HUES48 (cell line): ENCODE measurements at regions not wholly inside any gene's neighbourhood (a gene's known extent, or its start where the extent isn't known, plus 50 kb on each side); places are given as distances from the start of the nearest gene placed in this dataset.

Experiments
- H3K27ac ChIP-seq: one replicate; pipeline ENCODE4 v1.7.0; 2013; ENCODE audit warnings: low read depth, low read length, inconsistent platforms
- H3K27me3 ChIP-seq: 2 replicates; pipeline ENCODE4 v1.6.1; 2013; ENCODE audit warnings: mild to moderate bottlenecking, low read length; ENCODE audit not compliant: control insufficient read depth, insufficient read depth
- H3K36me3 ChIP-seq: 2 replicates; pipeline ENCODE4 v1.6.1; 2013; ENCODE audit warnings: low read length; ENCODE audit not compliant: control insufficient read depth, insufficient read depth
- H3K4me1 ChIP-seq: 2 replicates; pipeline ENCODE4 v1.6.1; 2013; ENCODE audit warnings: mild to moderate bottlenecking, low read length; ENCODE audit not compliant: control insufficient read depth, insufficient read depth
- H3K4me3 ChIP-seq: 2 replicates; pipeline ENCODE4 v1.5.1; 2013; ENCODE audit warnings: mild to moderate bottlenecking, low read depth, low read length
- H3K9ac ChIP-seq: 2 replicates; pipeline ENCODE4 v1.6.1; 2013; ENCODE audit warnings: mild to moderate bottlenecking, low read depth, low read length, moderate library complexity
- H3K9me3 ChIP-seq: 2 replicates; pipeline ENCODE4 v1.6.1; 2013; ENCODE audit warnings: low read length; ENCODE audit not compliant: control insufficient read depth, insufficient read depth

GRCh38 chr5:174424219-174425053 is 299.9 kb upstream of the MSX2 start:
- Histone ChIP-seq H3K27me3 (peaks cover under 1% of the 10 kb centered on the region; the same call in 1 of the 2 replicates), H3K36me3 (no peaks in the 10 kb centered on the region), H3K27ac (no peak overlapping the region), H3K4me3 (no peak overlapping the region), H3K9me3 (no peaks in the 10 kb centered on the region), H3K4me1 (no peaks in the 10 kb centered on the region), H3K9ac (no peak overlapping the region)

- Histone ChIP-seq H3K36me3 (no peaks in the 10 kb centered on the region), H3K4me3 (no peak overlapping the region), H3K27ac (no peak overlapping the region), H3K9ac (no peak overlapping the region), H3K4me1 (no peaks in the 10 kb centered on the region), H3K9me3 (no peaks in the 10 kb centered on the region), H3K27me3 (no peaks in the 10 kb centered on the region)
These were observed 299.0 kb upstream of the MSX2 start for GRCh38 chr5:174425271-174425963.

- Histone ChIP-seq H3K36me3 (no peaks in the 10 kb centered on the region), H3K9ac (no peak overlapping the region), H3K4me1 (no peaks in the 10 kb centered on the region), H3K27ac (no peak overlapping the region), H3K9me3 (no peaks in the 10 kb centered on the region), H3K27me3 (no peaks in the 10 kb centered on the region), H3K4me3 (no peak overlapping the region)
These were observed 298.5 kb upstream of the MSX2 start for GRCh38 chr5:174425964-174426290.

- no peaks in the 10 kb centered on the region for H3K4me1 ChIP-seq
- H3K27me3 ChIP-seq: no peaks in the 10 kb centered on the region
- H3K36me3 ChIP-seq: no peaks in the 10 kb centered on the region
- H3K9me3 ChIP-seq: no peaks in the 10 kb centered on the region
- H3K27ac ChIP-seq: no peak overlapping the region
- H3K9ac ChIP-seq: no peak overlapping the region
- H3K4me3 ChIP-seq: no peak overlapping the region
These were observed 298.0 kb upstream of the MSX2 start for GRCh38 chr5:174426388-174426787.

- Histone ChIP-seq H3K9ac (no peak overlapping the region), H3K4me1 (no peaks in the 10 kb centered on the region), H3K27me3 (no peaks in the 10 kb centered on the region), H3K36me3 (no peaks in the 10 kb centered on the region), H3K4me3 (no peak overlapping the region), H3K27ac (no peak overlapping the region), H3K9me3 (no peaks in the 10 kb centered on the region)
These were observed 297.5 kb upstream of the MSX2 start for GRCh38 chr5:174426851-174427250.

- Histone ChIP-seq H3K4me3 (no peak overlapping the region), H3K9me3 (no peaks in the 10 kb centered on the region), H3K9ac (no peak overlapping the region), H3K27ac (no peak overlapping the region), H3K36me3 (no peaks in the 10 kb centered on the region), H3K4me1 (no peaks in the 10 kb centered on the region), H3K27me3 (no peaks in the 10 kb centered on the region)
These were observed 297.1 kb upstream of the MSX2 start for GRCh38 chr5:174427304-174427703.

GRCh38 chr5:174428895-174429294 is 295.5 kb upstream of the MSX2 start:
- H3K9ac ChIP-seq: no peak overlapping the region
- H3K27me3 ChIP-seq: no peaks in the 10 kb centered on the region
- no peak overlapping the region for H3K4me3 ChIP-seq
- H3K4me1 ChIP-seq: no peaks in the 10 kb centered on the region
- H3K9me3 ChIP-seq: no peaks in the 10 kb centered on the region
- no peaks in the 10 kb centered on the region for H3K36me3 ChIP-seq
- no peak overlapping the region for H3K27ac ChIP-seq

- H3K27me3 ChIP-seq: no peaks in the 10 kb centered on the region
- no peak overlapping the region for H3K4me3 ChIP-seq
- H3K36me3 ChIP-seq: no peaks in the 10 kb centered on the region
These were observed 293.4 kb upstream of the MSX2 start for GRCh38 chr5:174430940-174431339.

GRCh38 chr5:174431504-174431903 is 292.9 kb upstream of the MSX2 start:
- Histone ChIP-seq H3K36me3 (no peaks in the 10 kb centered on the region), H3K9ac (no peak overlapping the region), H3K27me3 (no peaks in the 10 kb centered on the region), H3K27ac (no peak overlapping the region), H3K4me3 (no peak overlapping the region), H3K9me3 (no peaks in the 10 kb centered on the region), H3K4me1 (no peaks in the 10 kb centered on the region; the same call in 1 of the 2 replicates)

More at GRCh38 chr5:174430940-174431339, 293.4 kb upstream of the MSX2 start:
- Histone ChIP-seq H3K27ac (no peak overlapping the region), H3K4me1 (no peaks in the 10 kb centered on the region), H3K9ac (no peak overlapping the region), H3K9me3 (no peaks in the 10 kb centered on the region)

- Histone ChIP-seq H3K4me3 (no peak overlapping the region), H3K9me3 (no peaks in the 10 kb centered on the region), H3K9ac (no peak overlapping the region), H3K27me3 (no peaks in the 10 kb centered on the region), H3K36me3 (no peaks in the 10 kb centered on the region), H3K27ac (no peak overlapping the region), H3K4me1 (peaks cover 3% of the 10 kb centered on the region; the same call in 1 of the 2 replicates)
These were observed 291.3 kb upstream of the MSX2 start for GRCh38 chr5:174433098-174433497.

GRCh38 chr5:174436750-174437149 is 287.6 kb upstream of the MSX2 start:
- peaks cover 3% of the 10 kb centered on the region; the same call in 1 of the 2 replicates for H3K4me1 ChIP-seq
- no peaks in the 10 kb centered on the region for H3K36me3 ChIP-seq
- no peak overlapping the region for H3K9ac ChIP-seq
- H3K4me3 ChIP-seq: no peak overlapping the region
- H3K9me3 ChIP-seq: no peaks in the 10 kb centered on the region
- H3K27ac ChIP-seq: no peak overlapping the region
- H3K27me3 ChIP-seq: no peaks in the 10 kb centered on the region
